Astrocyte (in vitro differentiated cells and primary cell): ENCODE measurements at regions not wholly inside any gene's neighbourhood (a gene's known extent, or its start where the extent isn't known, plus 50 kb on each side); places are given as distances from the start of the nearest gene placed in this dataset.

Source experiments
- CTCF ChIP-seq: IDR thresholded peaks from 2 replicates; pipeline ENCODE4 v1.5.1; 2011; ENCODE audit warnings: low read depth, mild to moderate bottlenecking, inconsistent platforms, low read length, moderate library complexity; ENCODE audit not compliant: insufficient read depth
- EZH2 ChIP-seq: IDR thresholded peaks from 2 replicates; pipeline ENCODE4 v1.6.1; 2012; ENCODE audit warnings: mild to moderate bottlenecking, low read length, inconsistent platforms; ENCODE audit not compliant: insufficient read depth

GRCh38 chr7:131212114-131212513, 115.6 kb upstream of the MKLN1 start:
- TF ChIP-seq CTCF: no peak
- no peak for TF ChIP-seq EZH2
